OCI-LY7 (cell line): ENCODE measurements at regions not wholly inside any gene's neighbourhood (a gene's known extent, or its start where the extent isn't known, plus 50 kb on each side); places are given as distances from the start of the nearest gene placed in this dataset.

Experiments used
- EZH2phosphoT487 ChIP-seq: fragments of 200-600 bp; sonication (generic); IDR thresholded peaks from 2 replicates; pipeline ENCODE4 v1.6.1; 2018; ENCODE audit warnings: low read depth, borderline replicate concordance, mild to moderate bottlenecking, mixed run types, antibody characterized with exemption, low read length, moderate library complexity, mixed read lengths
- TF ChIP-seq, protein P1 (sequence below): fragments of 200-600 bp; sonication (generic); conservative IDR thresholded peaks from 2 replicates; pipeline ENCODE4 v1.5.1; 2014; ENCODE audit warnings: mild to moderate bottlenecking, antibody characterized with exemption, low read length, moderate library complexity, mixed read lengths

GRCh38 chr12:131415781-131416180, 295.1 kb upstream of the SFSWAP start:
- TF ChIP-seq EZH2phosphoT487 = no peak
- TF ChIP-seq, protein P1, sequence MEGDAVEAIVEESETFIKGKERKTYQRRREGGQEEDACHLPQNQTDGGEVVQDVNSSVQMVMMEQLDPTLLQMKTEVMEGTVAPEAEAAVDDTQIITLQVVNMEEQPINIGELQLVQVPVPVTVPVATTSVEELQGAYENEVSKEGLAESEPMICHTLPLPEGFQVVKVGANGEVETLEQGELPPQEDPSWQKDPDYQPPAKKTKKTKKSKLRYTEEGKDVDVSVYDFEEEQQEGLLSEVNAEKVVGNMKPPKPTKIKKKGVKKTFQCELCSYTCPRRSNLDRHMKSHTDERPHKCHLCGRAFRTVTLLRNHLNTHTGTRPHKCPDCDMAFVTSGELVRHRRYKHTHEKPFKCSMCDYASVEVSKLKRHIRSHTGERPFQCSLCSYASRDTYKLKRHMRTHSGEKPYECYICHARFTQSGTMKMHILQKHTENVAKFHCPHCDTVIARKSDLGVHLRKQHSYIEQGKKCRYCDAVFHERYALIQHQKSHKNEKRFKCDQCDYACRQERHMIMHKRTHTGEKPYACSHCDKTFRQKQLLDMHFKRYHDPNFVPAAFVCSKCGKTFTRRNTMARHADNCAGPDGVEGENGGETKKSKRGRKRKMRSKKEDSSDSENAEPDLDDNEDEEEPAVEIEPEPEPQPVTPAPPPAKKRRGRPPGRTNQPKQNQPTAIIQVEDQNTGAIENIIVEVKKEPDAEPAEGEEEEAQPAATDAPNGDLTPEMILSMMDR = no peak
